Activated naive CD4-positive, alpha-beta T cell treated with anti-CD3 and anti-CD28 coated beads, Interleukin-2, amount 10 ng/mL, durations not matched to agents 7 days and 5 days (primary cell): ENCODE measurements at regions not wholly inside any gene's neighbourhood (a gene's known extent, or its start where the extent isn't known, plus 50 kb on each side); places are given as distances from the start of the nearest gene placed in this dataset.
"Not testable (repeated sequence)": the region's sequence is repeated elsewhere in the genome, so short reads cannot be mapped to it uniquely, and the experiment has no call there.

ENCODE experiments used
- CTCF ChIA-PET: fragments of 350-600 bp; sonication (Branson Sonifier 250); formaldehyde crosslinking; loops from one replicate; lab custom pipeline; 2021; ENCODE audit warnings: antibody characterized with exemption; lab: Charles Lee
- DNase-seq: peaks from one replicate; pipeline ENCODE4 v3.0.0-alpha.2; 2020
- H3K27ac Mint-ChIP-seq: one replicate; pipeline ENCODE4 v1.8.0; 2021; ENCODE audit warnings: mild to moderate bottlenecking, moderate library complexity, mixed read lengths
- H3K27me3 Mint-ChIP-seq: one replicate; pipeline ENCODE4 v1.8.0; 2021; ENCODE audit warnings: mild to moderate bottlenecking, mixed read lengths
- H3K36me3 Mint-ChIP-seq: one replicate; pipeline ENCODE4 v1.8.0; 2021; ENCODE audit warnings: mixed read lengths
- H3K4me1 Mint-ChIP-seq: one replicate; pipeline ENCODE4 v1.8.0; 2021; ENCODE audit warnings: mixed read lengths
- H3K4me3 Mint-ChIP-seq: one replicate; pipeline ENCODE4 v1.8.0; 2021; ENCODE audit warnings: mild to moderate bottlenecking, moderate library complexity, mixed read lengths
- H3K9me3 Mint-ChIP-seq: one replicate; pipeline ENCODE4 v1.8.0; 2021; ENCODE audit warnings: mixed read lengths

GRCh38 chr10:28432210-28432676 lies 100.7 kb upstream of the WAC start:
- no peak overlapping the region for H3K4me3 Mint-ChIP-seq
- DNase-seq: peak; percentile 27
- peaks cover 1% of the 10 kb centered on the region for H3K9me3 Mint-ChIP-seq
- CTCF ChIA-PET: interaction anchor here (0.6 to 1.0 kb wide), 2 partner anchors 253 to 552 kb away, joined by 3 read pairs; no protein-coding TSS in a partner anchor
- H3K4me1 Mint-ChIP-seq: peaks cover 8% of the 10 kb centered on the region
- H3K27ac Mint-ChIP-seq: no peak overlapping the region
- no peaks in the 10 kb centered on the region for H3K36me3 Mint-ChIP-seq
- peaks cover 14% of the 10 kb centered on the region for H3K27me3 Mint-ChIP-seq

GRCh38 chr10:28434063-28434462 lies 98.9 kb upstream of the WAC start:
- CTCF ChIA-PET: no interaction called here

GRCh38 chr10:28442403-28442802 lies 90.5 kb upstream of the WAC start:
- H3K4me1 Mint-ChIP-seq: no peaks in the 10 kb centered on the region
- no peak for DNase-seq
- no peak overlapping the region for H3K27ac Mint-ChIP-seq
- peaks cover 25% of the 10 kb centered on the region for H3K27me3 Mint-ChIP-seq
- no peaks in the 10 kb centered on the region for H3K36me3 Mint-ChIP-seq
- CTCF ChIA-PET: interaction anchor here (1.0 kb wide), 1 partner anchor 17 kb away, joined by 4 read pairs; no protein-coding TSS in a partner anchor
- H3K4me3 Mint-ChIP-seq: no peak overlapping the region
- H3K9me3 Mint-ChIP-seq: no peaks in the 10 kb centered on the region

More at GRCh38 chr10:28434063-28434462, 98.9 kb upstream of the WAC start:
- H3K27me3 Mint-ChIP-seq: peaks cover 21% of the 10 kb centered on the region
- DNase-seq: no peak
- H3K4me3 Mint-ChIP-seq: no peak overlapping the region
- no peaks in the 10 kb centered on the region for H3K36me3 Mint-ChIP-seq
- peaks cover 8% of the 10 kb centered on the region for H3K4me1 Mint-ChIP-seq
- H3K27ac Mint-ChIP-seq: no peak overlapping the region
- no peaks in the 10 kb centered on the region for H3K9me3 Mint-ChIP-seq

- no peak for DNase-seq
- Mint-ChIP-seq H3K4me1 (no peaks in the 10 kb centered on the region), H3K4me3 (no peak overlapping the region), H3K36me3 (no peaks in the 10 kb centered on the region), H3K27me3 (peaks cover 22% of the 10 kb centered on the region), H3K27ac (no peak overlapping the region), H3K9me3 (no peaks in the 10 kb centered on the region)
- CTCF ChIA-PET: no interaction called here
These were observed 88.9 kb upstream of the WAC start for GRCh38 chr10:28444031-28444430.

- CTCF ChIA-PET: no interaction called here
- Mint-ChIP-seq H3K4me1 (no peaks in the 10 kb centered on the region), H3K27me3 (peaks cover 22% of the 10 kb centered on the region), H3K27ac (no peak overlapping the region), H3K36me3 (no peaks in the 10 kb centered on the region), H3K4me3 (no peak overlapping the region), H3K9me3 (no peaks in the 10 kb centered on the region)
- no peak for DNase-seq
These were observed 87.4 kb upstream of the WAC start for GRCh38 chr10:28445516-28445915.

- Mint-ChIP-seq H3K36me3 (no peaks in the 10 kb centered on the region), H3K4me1 (no peaks in the 10 kb centered on the region), H3K9me3 (no peaks in the 10 kb centered on the region), H3K27ac (no peak overlapping the region), H3K4me3 (no peak overlapping the region), H3K27me3 (peaks cover 17% of the 10 kb centered on the region)
- CTCF ChIA-PET: interaction anchor here (0.7 kb wide), 1 partner anchor 20 kb away, joined by 3 read pairs; no protein-coding TSS in a partner anchor
- no peak for DNase-seq
These were observed 83.5 kb upstream of the WAC start for GRCh38 chr10:28449382-28449781.

GRCh38 chr10:28449926-28450325 lies 83.0 kb upstream of the WAC start:
- no peaks in the 10 kb centered on the region for H3K36me3 Mint-ChIP-seq
- no peak for DNase-seq
- peaks cover 17% of the 10 kb centered on the region for H3K27me3 Mint-ChIP-seq
- CTCF ChIA-PET: no interaction called here
- H3K4me3 Mint-ChIP-seq: no peak overlapping the region
- H3K4me1 Mint-ChIP-seq: no peaks in the 10 kb centered on the region
- no peak overlapping the region for H3K27ac Mint-ChIP-seq
- no peaks in the 10 kb centered on the region for H3K9me3 Mint-ChIP-seq

GRCh38 chr10:28453926-28454325 lies 79.0 kb upstream of the WAC start:
- Mint-ChIP-seq H3K27ac (no peak overlapping the region), H3K9me3 (no peaks in the 10 kb centered on the region), H3K27me3 (peaks cover 32% of the 10 kb centered on the region), H3K4me1 (no peaks in the 10 kb centered on the region), H3K4me3 (no peak overlapping the region), H3K36me3 (no peaks in the 10 kb centered on the region)
- CTCF ChIA-PET: no interaction called here
- DNase-seq: no peak

- H3K4me3 Mint-ChIP-seq: no peak overlapping the region
- H3K27ac Mint-ChIP-seq: no peak overlapping the region
- no peaks in the 10 kb centered on the region for H3K36me3 Mint-ChIP-seq
- no peak for DNase-seq
- peaks cover 32% of the 10 kb centered on the region for H3K27me3 Mint-ChIP-seq
- CTCF ChIA-PET: no interaction called here
- no peaks in the 10 kb centered on the region for H3K9me3 Mint-ChIP-seq
- H3K4me1 Mint-ChIP-seq: no peaks in the 10 kb centered on the region
These were observed 75.8 kb upstream of the WAC start for GRCh38 chr10:28457110-28457509.

- CTCF ChIA-PET, DNase-seq, H3K4me1 Mint-ChIP-seq, H3K36me3 Mint-ChIP-seq, H3K4me3 Mint-ChIP-seq, H3K27ac Mint-ChIP-seq, H3K9me3 Mint-ChIP-seq: not testable (repeated sequence)
- peaks cover 32% of the 10 kb centered on the region for H3K27me3 Mint-ChIP-seq
These were observed 75.0 kb upstream of the WAC start for GRCh38 chr10:28457873-28458272.

- CTCF ChIA-PET: no interaction called here
- no peaks in the 10 kb centered on the region for H3K4me1 Mint-ChIP-seq
- no peak overlapping the region for H3K27ac Mint-ChIP-seq
- DNase-seq: no peak
- no peaks in the 10 kb centered on the region for H3K36me3 Mint-ChIP-seq
- peaks cover 25% of the 10 kb centered on the region for H3K27me3 Mint-ChIP-seq
- no peaks in the 10 kb centered on the region for H3K9me3 Mint-ChIP-seq
- no peak overlapping the region for H3K4me3 Mint-ChIP-seq
These were observed 73.3 kb upstream of the WAC start for GRCh38 chr10:28459453-28460144.

GRCh38 chr10:28463141-28463540 lies 69.8 kb upstream of the WAC start:
- Mint-ChIP-seq H3K4me1 (no peaks in the 10 kb centered on the region), H3K9me3 (no peaks in the 10 kb centered on the region), H3K27me3 (peaks cover 14% of the 10 kb centered on the region), H3K36me3 (no peaks in the 10 kb centered on the region), H3K4me3 (no peak overlapping the region), H3K27ac (no peak overlapping the region)
- CTCF ChIA-PET: no interaction called here
- no peak for DNase-seq

GRCh38 chr10:28463676-28464395 lies 69.1 kb upstream of the WAC start:
- Mint-ChIP-seq H3K27me3 (peaks cover 9% of the 10 kb centered on the region), H3K9me3 (no peaks in the 10 kb centered on the region), H3K36me3 (no peaks in the 10 kb centered on the region), H3K27ac (no peak overlapping the region), H3K4me1 (no peaks in the 10 kb centered on the region), H3K4me3 (no peak overlapping the region)
- DNase-seq: no peak
- CTCF ChIA-PET: no interaction called here

GRCh38 chr10:28467615-28468014 lies 65.3 kb upstream of the WAC start:
- H3K27ac Mint-ChIP-seq: no peak overlapping the region
- no peak overlapping the region for H3K4me3 Mint-ChIP-seq
- H3K4me1 Mint-ChIP-seq: no peaks in the 10 kb centered on the region
- no peak for DNase-seq
- no peaks in the 10 kb centered on the region for H3K9me3 Mint-ChIP-seq
- H3K27me3 Mint-ChIP-seq: no peaks in the 10 kb centered on the region
- CTCF ChIA-PET: no interaction called here
- no peaks in the 10 kb centered on the region for H3K36me3 Mint-ChIP-seq
